Naive thymus-derived CD8-positive, alpha-beta T cell (primary cell): ENCODE measurements at regions not wholly inside any gene's neighbourhood (a gene's known extent, or its start where the extent isn't known, plus 50 kb on each side); places are given as distances from the start of the nearest gene placed in this dataset.

Experiments
- ATAC-seq, 2 donors: fragments of 150-1000 bp; cut with Tn5 transposase in 1 of 2; sonication (Bioruptor Pico), chemical (Tn5 transposase) in 1 of 2; 1 replicate in 1 of 2; 2 replicates in 1 of 2; pipeline ENCODE4 v1.10.0; 2021; ENCODE audit warnings: mild to moderate bottlenecking in 2 of 2, moderate library complexity in 2 of 2
- POLR2A ChIA-PET: fragments of 350-600 bp; sonication (Branson Sonifier 250); formaldehyde crosslinking; loops from one replicate; lab custom pipeline; 2021; ENCODE audit warnings: antibody characterized with exemption; lab: Charles Lee
- DNase-seq, 10 donors: peaks; one replicate each; pipeline versions ENCODE4 v3.0.0 to v3.0.0-alpha.2; 2020 to 2022
- H3K27ac Mint-ChIP-seq, 10 donors: one replicate each; pipeline ENCODE4 v1.8.0; 2020 to 2022; ENCODE audit warnings: mild to moderate bottlenecking in 10 of 10, mixed read lengths in 10 of 10, moderate library complexity in 4 of 10, inconsistent platforms in 1 of 10
- H3K27me3 Mint-ChIP-seq, 5 donors: one replicate each; pipeline ENCODE4 v1.8.0; 2021 to 2022; ENCODE audit warnings: mixed read lengths in 5 of 5
- H3K36me3 Mint-ChIP-seq, 3 donors: one replicate each; pipeline ENCODE4 v1.8.0; 2020 to 2022; ENCODE audit warnings: mixed read lengths in 3 of 3, mild to moderate bottlenecking in 2 of 3, inconsistent platforms in 1 of 3
- H3K4me1 Mint-ChIP-seq, 4 donors: one replicate each; pipeline ENCODE4 v1.8.0; 2021 to 2022; ENCODE audit warnings: mixed read lengths in 4 of 4
- H3K4me3 Mint-ChIP-seq, 10 donors: one replicate each; pipeline ENCODE4 v1.8.0; 2020 to 2022; ENCODE audit warnings: mild to moderate bottlenecking in 10 of 10, mixed read lengths in 10 of 10, moderate library complexity in 6 of 10, inconsistent platforms in 1 of 10
- H3K9me3 Mint-ChIP-seq, 9 donors: one replicate each; pipeline ENCODE4 v1.8.0; 2020 to 2022; ENCODE audit warnings: mixed read lengths in 9 of 9, mild to moderate bottlenecking in 3 of 9, inconsistent platforms in 1 of 9, moderate library complexity in 1 of 9

DNA sequence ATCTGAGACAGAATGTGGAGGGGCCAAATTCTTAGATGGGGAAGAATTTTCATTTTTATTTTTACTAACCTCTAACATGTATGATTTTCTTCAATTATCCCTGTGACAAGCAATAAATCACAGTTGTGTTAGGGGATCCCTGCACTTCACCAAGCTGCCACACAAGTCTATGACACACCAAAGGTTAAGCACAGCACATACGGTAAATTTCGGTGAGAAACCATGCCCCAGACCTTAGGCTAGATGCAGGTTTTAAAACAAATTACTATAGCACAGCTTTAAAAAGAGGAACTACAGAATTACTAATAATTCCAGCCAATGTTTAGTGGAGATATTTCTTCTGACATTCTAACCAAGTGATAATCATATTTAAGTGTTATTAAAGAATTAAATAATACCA is 175.7 kb upstream of the RORB start:
- no peak overlapping the region for H3K4me3 Mint-ChIP-seq

GRCh38 chr9:74322661-74323314 is 174.3 kb upstream of the RORB start:
- Mint-ChIP-seq H3K4me1 (peaks cover 0 to 4% (median under 1%) of the 10 kb centered on the region in 4 donors), H3K36me3 (no peaks in the 10 kb centered on the region), H3K9me3 (peaks cover 0 to 15% (median 2%) of the 10 kb centered on the region in 9 donors), H3K27ac (peak overlapping the region in 3 of 10 donors; percentile 58 to 75 (median 64)), H3K4me3 (peak overlapping the region in 3 of 10 donors; percentile 45 to 82 (median 74)), H3K27me3 (peaks cover 0 to 4% (median 0%) of the 10 kb centered on the region in 5 donors)
- no peak for ATAC-seq
- peak in 1 of 10 donors; percentile 4 for DNase-seq
- POLR2A ChIA-PET = no interaction called here

More for the DNA sequence above, 175.7 kb upstream of the RORB start:
- DNase-seq (no peak), ATAC-seq (no peak)
- Mint-ChIP-seq H3K27me3 (peaks cover 0 to 4% (median 0%) of the 10 kb centered on the region in 5 donors), H3K27ac (no peak overlapping the region), H3K36me3 (no peaks in the 10 kb centered on the region), H3K9me3 (peaks cover 0 to 15% (median 2%) of the 10 kb centered on the region in 9 donors), H3K4me1 (peaks cover 0 to 4% (median under 1%) of the 10 kb centered on the region in 4 donors)
- POLR2A ChIA-PET = no interaction called here

- peaks cover 0 to 16% (median 5%) of the 10 kb centered on the region in 5 donors for H3K27me3 Mint-ChIP-seq
- no peak overlapping the region for H3K27ac Mint-ChIP-seq
- DNase-seq (no peak), ATAC-seq (no peak)
- H3K9me3 Mint-ChIP-seq = peaks cover 0 to 11% (median 0%) of the 10 kb centered on the region in 9 donors
- H3K36me3 Mint-ChIP-seq = no peaks in the 10 kb centered on the region
- H3K4me1 Mint-ChIP-seq = peaks cover 1 to 11% (median 5%) of the 10 kb centered on the region in 4 donors
- POLR2A ChIA-PET = no interaction called here
- no peak overlapping the region for H3K4me3 Mint-ChIP-seq
These were observed 166.5 kb upstream of the RORB start for GRCh38 chr9:74330487-74331214.

DNA sequence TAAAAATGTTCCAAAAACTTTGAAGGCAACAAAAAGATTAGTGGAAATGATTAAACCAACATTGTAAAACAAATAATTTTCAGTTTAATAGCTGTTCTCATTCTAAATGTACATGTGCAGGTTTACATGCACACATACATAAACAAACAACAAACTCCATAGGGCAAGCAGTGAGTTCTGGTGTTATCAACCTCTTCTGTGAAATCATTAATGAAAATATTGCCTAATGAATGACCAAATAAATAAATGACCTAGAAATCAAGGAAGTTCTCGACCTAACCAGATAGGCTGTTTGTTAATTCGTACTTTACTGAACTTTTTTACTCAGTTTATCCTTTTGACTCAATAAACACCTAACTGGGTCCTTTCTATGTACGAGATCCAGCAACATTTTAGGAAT is 165.5 kb upstream of the RORB start:
- Mint-ChIP-seq H3K4me1 (peaks cover 1 to 11% (median 5%) of the 10 kb centered on the region in 4 donors), H3K4me3 (no peak overlapping the region), H3K27ac (no peak overlapping the region), H3K9me3 (peaks cover 0 to 17% (median 0%) of the 10 kb centered on the region in 9 donors), H3K27me3 (peaks cover 0 to 16% (median 9%) of the 10 kb centered on the region in 5 donors), H3K36me3 (no peaks in the 10 kb centered on the region)
- DNase-seq = no peak
- POLR2A ChIA-PET = no interaction called here
- no peak for ATAC-seq

DNA sequence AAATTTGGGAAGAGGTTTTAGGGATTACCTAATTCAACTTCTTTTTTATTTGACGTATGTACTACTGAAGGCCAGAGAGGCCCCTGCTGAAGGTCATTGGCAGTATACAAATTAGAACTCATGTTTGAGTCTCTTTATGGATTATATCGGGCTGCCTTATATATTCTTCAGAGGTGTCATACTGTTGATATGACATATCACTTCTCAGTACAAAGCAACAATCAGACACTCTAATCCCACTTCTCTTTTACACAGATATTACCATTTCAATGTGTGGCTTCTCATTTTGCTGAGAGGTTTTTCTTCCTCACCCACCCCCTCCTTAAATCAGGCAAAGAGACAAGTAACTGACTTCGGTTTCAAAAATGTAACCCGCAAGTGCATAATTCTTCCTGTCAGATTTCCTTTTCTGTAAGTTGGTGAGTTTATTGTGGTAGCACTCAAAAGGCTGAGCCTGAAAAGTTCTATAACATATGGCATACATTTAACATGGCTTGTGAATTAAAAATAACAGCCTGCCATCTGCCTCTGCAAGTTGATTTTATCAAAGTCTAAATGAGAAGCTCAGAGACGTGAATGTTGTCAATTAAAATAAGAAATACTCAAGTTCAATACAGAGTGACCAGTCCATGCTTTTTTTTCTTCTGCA is 163.6 kb upstream of the RORB start:
- Mint-ChIP-seq H3K27me3 (peaks cover 0 to 9% (median 6%) of the 10 kb centered on the region in 5 donors), H3K4me3 (no peak overlapping the region), H3K9me3 (peaks cover 0 to 17% (median 0%) of the 10 kb centered on the region in 9 donors), H3K27ac (no peak overlapping the region), H3K36me3 (no peaks in the 10 kb centered on the region), H3K4me1 (peaks cover 2 to 11% (median 7%) of the 10 kb centered on the region in 4 donors)
- ATAC-seq (no peak), DNase-seq (peak in 2 of 10 donors; percentile 1 to 4)
- POLR2A ChIA-PET = no interaction called here

DNA sequence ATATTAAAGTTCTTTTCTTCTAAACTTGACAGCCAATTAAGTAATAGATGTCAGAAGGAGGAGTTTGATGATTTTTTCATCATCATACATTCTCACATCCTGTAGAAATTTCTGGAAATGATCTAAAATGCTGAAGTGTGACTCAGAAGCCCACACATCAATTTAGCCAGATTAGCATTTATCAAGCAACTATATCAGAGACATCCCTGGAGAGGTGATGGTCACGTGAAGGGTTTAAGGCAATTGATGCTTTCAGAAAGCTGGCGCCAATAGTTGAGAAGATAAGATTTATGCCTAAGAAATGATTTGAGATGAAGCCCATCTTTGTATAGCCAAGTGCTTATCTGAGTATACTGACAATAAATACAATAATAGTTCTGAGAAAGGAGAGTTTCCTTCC is 162.9 kb upstream of the RORB start:
- peaks cover 0 to 17% (median 0%) of the 10 kb centered on the region in 9 donors for H3K9me3 Mint-ChIP-seq
- H3K4me3 Mint-ChIP-seq = no peak overlapping the region
- H3K27ac Mint-ChIP-seq = no peak overlapping the region
- H3K4me1 Mint-ChIP-seq = peaks cover 2 to 11% (median 7%) of the 10 kb centered on the region in 4 donors
- H3K36me3 Mint-ChIP-seq = no peaks in the 10 kb centered on the region
- POLR2A ChIA-PET = no interaction called here
- ATAC-seq = no peak
- no peak for DNase-seq
- peaks cover 0 to 4% (median 3%) of the 10 kb centered on the region in 5 donors for H3K27me3 Mint-ChIP-seq

- H3K9me3 Mint-ChIP-seq = peaks cover 0 to 17% (median 0%) of the 10 kb centered on the region in 9 donors
- no peak for ATAC-seq
These were observed 161.0 kb upstream of the RORB start for GRCh38 chr9:74336161-74336560.

GRCh38 chr9:74348777-74349176 is 148.4 kb upstream of the RORB start:
- ATAC-seq = no peak
- Mint-ChIP-seq H3K27ac (no peak overlapping the region), H3K27me3 (no peaks in the 10 kb centered on the region), H3K4me3 (no peak overlapping the region), H3K36me3 (no peaks in the 10 kb centered on the region), H3K9me3 (peaks cover 0 to 8% (median 0%) of the 10 kb centered on the region in 9 donors), H3K4me1 (no peaks in the 10 kb centered on the region)
- no peak for DNase-seq
- POLR2A ChIA-PET = no interaction called here

More at GRCh38 chr9:74336161-74336560, 161.0 kb upstream of the RORB start:
- peaks cover 2 to 11% (median 7%) of the 10 kb centered on the region in 4 donors for H3K4me1 Mint-ChIP-seq
- peaks cover 0 to 2% (median 0%) of the 10 kb centered on the region in 3 donors for H3K36me3 Mint-ChIP-seq
- H3K4me3 Mint-ChIP-seq = no peak overlapping the region
- no peak for DNase-seq
- no peak overlapping the region for H3K27ac Mint-ChIP-seq
- POLR2A ChIA-PET = no interaction called here
- peaks cover 0 to 4% (median 0%) of the 10 kb centered on the region in 5 donors for H3K27me3 Mint-ChIP-seq

DNA sequence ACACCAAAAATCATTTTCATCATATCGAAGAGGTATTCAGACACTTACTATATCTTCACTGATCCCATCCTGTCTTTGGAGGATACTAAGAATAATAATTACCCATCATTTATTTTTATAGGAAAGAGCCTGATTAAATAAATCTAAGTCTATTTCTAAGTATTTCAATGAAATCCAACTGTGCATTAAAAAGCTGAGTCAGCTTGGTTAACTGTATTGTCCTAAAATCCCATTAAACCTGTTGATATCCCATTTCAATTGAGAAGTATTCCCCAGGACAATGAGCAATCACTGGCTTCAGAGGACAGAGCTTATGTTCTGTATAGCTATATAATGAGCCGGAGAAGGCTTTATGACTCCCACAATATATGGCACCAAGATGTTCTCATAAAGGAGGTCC is 142.0 kb upstream of the RORB start:
- H3K4me3 Mint-ChIP-seq = no peak overlapping the region

GRCh38 chr9:74357577-74357976 is 139.6 kb upstream of the RORB start:
- Mint-ChIP-seq H3K4me3 (no peak overlapping the region), H3K4me1 (no peaks in the 10 kb centered on the region), H3K27me3 (peaks cover 0 to 3% (median 0%) of the 10 kb centered on the region in 5 donors), H3K27ac (no peak overlapping the region), H3K36me3 (no peaks in the 10 kb centered on the region), H3K9me3 (peaks cover 0 to 4% (median 0%) of the 10 kb centered on the region in 9 donors)
- ATAC-seq = no peak
- POLR2A ChIA-PET = no interaction called here
- DNase-seq = no peak

More for the DNA sequence above, 142.0 kb upstream of the RORB start:
- Mint-ChIP-seq H3K27me3 (peaks cover 0 to 3% (median 0%) of the 10 kb centered on the region in 5 donors), H3K9me3 (peaks cover 0 to 8% (median 0%) of the 10 kb centered on the region in 9 donors), H3K27ac (no peak overlapping the region), H3K36me3 (no peaks in the 10 kb centered on the region), H3K4me1 (no peaks in the 10 kb centered on the region)
- DNase-seq (no peak), ATAC-seq (no peak)
- POLR2A ChIA-PET = no interaction called here

DNA sequence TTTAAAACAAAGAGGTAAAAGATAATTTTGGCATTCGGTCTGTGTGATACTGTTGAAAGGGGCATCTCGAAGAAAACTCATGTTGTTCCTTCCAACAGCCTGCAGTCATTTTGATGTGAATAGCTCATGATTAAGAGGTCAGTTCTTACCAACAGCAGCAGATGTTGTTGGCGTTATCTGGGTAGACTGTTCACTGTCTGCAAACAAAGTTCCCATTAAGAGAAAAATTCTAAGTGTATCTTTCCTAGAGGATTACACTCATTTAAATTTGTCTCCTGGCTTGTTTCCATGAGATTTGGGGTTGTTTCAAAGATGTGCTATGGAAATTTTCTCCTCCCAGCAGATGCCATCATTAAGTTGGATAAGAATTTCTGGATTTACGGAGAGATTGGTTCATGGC is 138.2 kb upstream of the RORB start:
- Mint-ChIP-seq H3K27ac (no peak overlapping the region), H3K9me3 (peaks cover 0 to 6% (median 0%) of the 10 kb centered on the region in 9 donors), H3K36me3 (no peaks in the 10 kb centered on the region), H3K4me1 (no peaks in the 10 kb centered on the region), H3K27me3 (peaks cover 0 to 3% (median 0%) of the 10 kb centered on the region in 5 donors), H3K4me3 (no peak overlapping the region)
- no peak for DNase-seq
- POLR2A ChIA-PET = no interaction called here
- no peak for ATAC-seq

DNA sequence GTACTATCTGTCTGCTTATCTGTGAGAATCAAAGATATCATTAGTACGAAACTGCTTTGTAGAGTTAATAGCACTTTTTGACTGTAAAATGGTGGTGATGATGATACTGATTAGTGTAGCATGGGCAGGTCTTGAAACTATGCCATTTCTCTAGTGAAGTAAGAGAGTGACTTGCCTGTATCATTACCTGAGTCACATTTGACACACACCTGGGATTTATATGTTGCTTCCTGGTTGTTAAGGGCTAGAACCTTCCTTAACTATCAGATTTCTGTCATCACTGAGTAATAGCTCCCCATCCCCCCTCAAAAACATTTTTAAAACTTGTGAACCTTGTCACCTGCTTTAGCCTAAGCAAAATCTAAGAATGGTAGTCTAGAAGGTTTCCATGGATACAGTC is 135.6 kb upstream of the RORB start:
- H3K27me3 Mint-ChIP-seq = peaks cover 0 to 3% (median 0%) of the 10 kb centered on the region in 5 donors
- ATAC-seq (no peak), DNase-seq (no peak)
- H3K4me1 Mint-ChIP-seq = no peaks in the 10 kb centered on the region
- POLR2A ChIA-PET = no interaction called here
- no peak overlapping the region for H3K4me3 Mint-ChIP-seq
- H3K36me3 Mint-ChIP-seq = no peaks in the 10 kb centered on the region
- no peak overlapping the region for H3K27ac Mint-ChIP-seq
- H3K9me3 Mint-ChIP-seq = peaks cover 0 to 6% (median 0%) of the 10 kb centered on the region in 9 donors
